HT1080 (cell line): ENCODE measurements at regions not wholly inside any gene's neighbourhood (a gene's known extent, or its start where the extent isn't known, plus 50 kb on each side); places are given as distances from the start of the nearest gene placed in this dataset.
A peak's percentile ranks its signal among the peaks of the same experiment; 100 is the strongest.

Source experiments
- DNase-seq: peaks from one replicate; pipeline ENCODE4 v3.0.0-alpha.2; 2015; ENCODE audit warnings: low read depth

DNA sequence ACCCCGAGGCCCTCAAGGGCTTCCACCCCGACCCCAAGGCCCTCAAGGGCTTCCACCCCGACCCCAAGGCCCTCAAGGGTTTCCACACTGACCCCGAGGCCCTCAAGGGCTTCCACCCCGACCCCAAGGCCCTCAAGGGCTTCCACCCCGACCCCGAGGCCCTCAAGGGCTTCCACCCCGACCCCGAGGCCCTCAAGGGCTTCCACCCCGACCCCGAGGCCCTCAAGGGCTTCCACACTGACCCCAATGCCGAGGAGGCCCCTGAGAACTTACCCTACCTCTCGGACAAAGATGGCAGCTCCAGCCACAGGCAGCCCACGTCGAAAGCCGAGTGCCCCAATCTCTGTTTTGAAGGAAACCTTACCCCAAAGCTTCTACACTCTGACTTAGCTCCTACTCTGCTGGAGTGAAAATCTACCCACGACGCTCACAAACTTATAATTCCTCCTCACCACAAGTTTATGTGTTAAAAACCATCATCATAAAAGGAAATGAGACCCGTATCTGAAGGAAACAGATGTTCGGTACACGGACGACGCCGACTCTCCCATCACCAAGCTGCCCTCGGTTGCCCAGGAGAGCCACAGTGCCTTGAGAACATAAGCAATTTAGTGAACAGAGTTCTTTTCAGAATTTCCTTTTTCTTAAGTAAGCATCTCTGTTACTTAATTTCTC is 61.2 kb upstream of the RPH3AL start:
- DNase-seq = no peak

GRCh38 chr17:413016-413350 is 60.4 kb upstream of the RPH3AL start:
- DNase-seq = no peak

GRCh38 chr17:412211-413015 is 59.8 kb upstream of the RPH3AL start:
- DNase-seq = peak; percentile 44

DNA sequence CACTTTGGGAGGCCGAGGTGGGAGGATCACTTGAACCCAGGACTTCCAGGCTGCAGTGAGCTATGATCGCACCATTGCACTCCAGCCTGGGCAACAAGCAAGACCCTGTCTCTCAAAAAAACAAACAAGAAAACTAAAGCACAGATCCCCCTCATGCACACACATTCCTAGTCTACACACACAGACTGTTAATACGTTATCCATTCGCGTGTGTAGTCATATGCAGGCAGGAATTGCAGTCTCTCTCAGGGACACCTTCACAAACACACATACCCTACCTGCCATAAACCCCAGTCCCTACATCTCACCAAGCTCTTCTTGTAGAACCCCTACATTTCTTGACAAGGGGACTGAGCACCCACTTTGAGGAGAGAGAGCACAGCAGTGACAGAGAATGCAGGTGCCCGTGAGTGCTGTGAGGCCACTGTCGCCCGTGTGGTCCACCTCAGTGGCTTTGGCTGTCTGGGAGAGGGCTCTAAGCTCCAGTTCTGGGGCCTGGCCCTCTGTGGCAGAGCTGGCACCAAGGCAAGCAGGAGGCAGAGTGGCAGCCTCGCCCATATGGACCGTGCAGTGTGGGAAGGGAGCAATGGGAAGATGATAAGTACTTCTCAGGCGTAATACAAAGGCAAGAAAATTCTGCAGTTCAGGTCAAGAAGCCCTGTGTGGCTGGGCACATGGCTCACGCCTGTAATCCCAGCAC is 59.0 kb upstream of the RPH3AL start:
- no peak for DNase-seq

- DNase-seq = peak; percentile 26
Observed at GRCh38 chr17:410543-411401, 58.2 kb upstream of the RPH3AL start.

GRCh38 chr17:409848-410542 is 57.4 kb upstream of the RPH3AL start:
- DNase-seq = peak; percentile 98

DNA sequence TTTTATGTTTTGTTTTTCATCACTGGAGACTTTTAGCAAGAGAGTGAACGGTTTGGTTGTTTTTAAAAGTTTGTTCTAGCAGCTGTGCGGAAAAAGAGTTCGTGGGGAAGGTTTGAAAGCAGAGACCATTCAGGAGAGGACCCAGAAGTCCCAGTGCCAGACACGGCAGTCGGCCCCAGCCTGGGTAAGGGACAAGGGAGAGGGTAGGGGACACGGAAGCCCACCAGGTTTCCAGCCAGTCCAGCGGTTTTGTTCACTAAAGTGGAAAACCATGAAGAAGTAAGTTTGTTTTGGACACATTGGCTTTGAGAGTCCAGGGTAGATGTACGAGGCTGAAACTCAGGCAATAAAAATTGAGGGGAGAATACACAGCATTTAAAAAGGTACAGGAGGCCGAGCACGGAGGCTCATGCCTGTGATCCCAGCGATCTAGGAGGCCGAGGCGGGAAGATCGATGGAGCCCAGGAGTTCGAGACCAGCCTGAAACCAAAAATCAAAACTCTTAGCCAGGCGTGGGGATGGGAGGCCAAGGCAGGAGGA is 56.8 kb upstream of the RPH3AL start:
- DNase-seq = no peak

- DNase-seq = no peak
Observed at GRCh38 chr17:404703-405102, 52.1 kb upstream of the RPH3AL start.
